Right lobe of liver (tissue), 4 donors: ENCODE measurements at regions not wholly inside any gene's neighbourhood (a gene's known extent, or its start where the extent isn't known, plus 50 kb on each side); places are given as distances from the start of the nearest gene placed in this dataset.

Source experiments
- POLR2A ChIP-seq: fragments of 450-650 bp; IDR thresholded peaks from one replicate; pipeline ENCODE4 v1.6.1; 2017; ENCODE audit warnings: antibody characterized with exemption, mild to moderate bottlenecking
- TF ChIP-seq, protein P1 (sequence below), 4 donors: fragments of 200-600 bp in 3 of 4; fragments of 450-650 bp in 1 of 4; IDR thresholded peaks; one replicate each; pipeline versions ENCODE4 v1.5.1 to v1.8.0; 2016 to 2022; ENCODE audit warnings: antibody characterized with exemption in 4 of 4, mild to moderate bottlenecking in 2 of 4
- donor health status: DM: no; HTN: no; CAD: no.
- donor health status: DM: no; HTN: no; CAD: no.
- donor health status: DM: no; HTN: yes; CAD: no.

DNA sequence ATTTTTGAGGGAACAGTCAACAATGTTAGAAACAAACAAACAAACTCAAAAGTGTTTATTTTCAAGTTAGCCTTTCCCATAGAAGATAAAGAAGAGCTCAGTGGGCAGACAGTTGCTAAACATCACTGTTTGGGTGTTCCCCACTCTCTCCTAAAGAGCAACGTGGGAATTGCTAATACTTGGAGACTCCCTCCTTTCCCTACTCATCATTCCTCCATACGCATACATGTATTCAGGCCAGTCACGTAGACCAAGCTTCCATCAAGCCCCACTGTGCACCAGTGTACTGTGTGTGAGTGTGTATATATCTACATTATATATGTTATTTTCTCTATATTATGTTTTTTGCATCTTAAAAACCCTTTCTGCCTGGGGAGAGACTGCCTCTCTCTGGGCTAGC lies 115.0 kb upstream of the EGFLAM start:
- TF ChIP-seq, protein P1, sequence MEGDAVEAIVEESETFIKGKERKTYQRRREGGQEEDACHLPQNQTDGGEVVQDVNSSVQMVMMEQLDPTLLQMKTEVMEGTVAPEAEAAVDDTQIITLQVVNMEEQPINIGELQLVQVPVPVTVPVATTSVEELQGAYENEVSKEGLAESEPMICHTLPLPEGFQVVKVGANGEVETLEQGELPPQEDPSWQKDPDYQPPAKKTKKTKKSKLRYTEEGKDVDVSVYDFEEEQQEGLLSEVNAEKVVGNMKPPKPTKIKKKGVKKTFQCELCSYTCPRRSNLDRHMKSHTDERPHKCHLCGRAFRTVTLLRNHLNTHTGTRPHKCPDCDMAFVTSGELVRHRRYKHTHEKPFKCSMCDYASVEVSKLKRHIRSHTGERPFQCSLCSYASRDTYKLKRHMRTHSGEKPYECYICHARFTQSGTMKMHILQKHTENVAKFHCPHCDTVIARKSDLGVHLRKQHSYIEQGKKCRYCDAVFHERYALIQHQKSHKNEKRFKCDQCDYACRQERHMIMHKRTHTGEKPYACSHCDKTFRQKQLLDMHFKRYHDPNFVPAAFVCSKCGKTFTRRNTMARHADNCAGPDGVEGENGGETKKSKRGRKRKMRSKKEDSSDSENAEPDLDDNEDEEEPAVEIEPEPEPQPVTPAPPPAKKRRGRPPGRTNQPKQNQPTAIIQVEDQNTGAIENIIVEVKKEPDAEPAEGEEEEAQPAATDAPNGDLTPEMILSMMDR (IDR thresholded peaks at IDR 0.05), result no peak
- TF ChIP-seq POLR2A, result no peak
